ENCODE measurements at regions not wholly inside any gene's neighbourhood (a gene's known extent, or its start where the extent isn't known, plus 50 kb on each side); places are given as distances from the start of the nearest gene placed in this dataset.

DNA sequence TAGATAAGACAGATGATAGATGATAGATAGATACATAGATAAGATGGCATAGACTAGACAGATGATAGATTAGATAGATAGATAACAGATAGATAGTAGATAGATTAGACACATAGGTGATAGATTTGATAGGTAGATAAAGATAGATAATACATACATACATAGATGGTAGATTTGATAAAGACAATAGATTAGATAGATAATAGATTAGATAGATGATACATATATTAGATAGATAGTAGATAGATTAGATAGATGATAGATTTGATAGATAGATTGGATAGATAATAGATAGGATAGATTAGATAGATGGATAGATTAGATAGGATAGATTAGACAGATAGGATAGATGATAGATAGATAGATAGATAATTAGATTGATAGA, 327.6 kb downstream of the BRD1 start:
- H3K27ac ChIP-seq: no peak overlapping the region
- TF ChIP-seq, protein P1, sequence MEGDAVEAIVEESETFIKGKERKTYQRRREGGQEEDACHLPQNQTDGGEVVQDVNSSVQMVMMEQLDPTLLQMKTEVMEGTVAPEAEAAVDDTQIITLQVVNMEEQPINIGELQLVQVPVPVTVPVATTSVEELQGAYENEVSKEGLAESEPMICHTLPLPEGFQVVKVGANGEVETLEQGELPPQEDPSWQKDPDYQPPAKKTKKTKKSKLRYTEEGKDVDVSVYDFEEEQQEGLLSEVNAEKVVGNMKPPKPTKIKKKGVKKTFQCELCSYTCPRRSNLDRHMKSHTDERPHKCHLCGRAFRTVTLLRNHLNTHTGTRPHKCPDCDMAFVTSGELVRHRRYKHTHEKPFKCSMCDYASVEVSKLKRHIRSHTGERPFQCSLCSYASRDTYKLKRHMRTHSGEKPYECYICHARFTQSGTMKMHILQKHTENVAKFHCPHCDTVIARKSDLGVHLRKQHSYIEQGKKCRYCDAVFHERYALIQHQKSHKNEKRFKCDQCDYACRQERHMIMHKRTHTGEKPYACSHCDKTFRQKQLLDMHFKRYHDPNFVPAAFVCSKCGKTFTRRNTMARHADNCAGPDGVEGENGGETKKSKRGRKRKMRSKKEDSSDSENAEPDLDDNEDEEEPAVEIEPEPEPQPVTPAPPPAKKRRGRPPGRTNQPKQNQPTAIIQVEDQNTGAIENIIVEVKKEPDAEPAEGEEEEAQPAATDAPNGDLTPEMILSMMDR (conservative IDR thresholded peaks at IDR 0.05): no peak

DNA sequence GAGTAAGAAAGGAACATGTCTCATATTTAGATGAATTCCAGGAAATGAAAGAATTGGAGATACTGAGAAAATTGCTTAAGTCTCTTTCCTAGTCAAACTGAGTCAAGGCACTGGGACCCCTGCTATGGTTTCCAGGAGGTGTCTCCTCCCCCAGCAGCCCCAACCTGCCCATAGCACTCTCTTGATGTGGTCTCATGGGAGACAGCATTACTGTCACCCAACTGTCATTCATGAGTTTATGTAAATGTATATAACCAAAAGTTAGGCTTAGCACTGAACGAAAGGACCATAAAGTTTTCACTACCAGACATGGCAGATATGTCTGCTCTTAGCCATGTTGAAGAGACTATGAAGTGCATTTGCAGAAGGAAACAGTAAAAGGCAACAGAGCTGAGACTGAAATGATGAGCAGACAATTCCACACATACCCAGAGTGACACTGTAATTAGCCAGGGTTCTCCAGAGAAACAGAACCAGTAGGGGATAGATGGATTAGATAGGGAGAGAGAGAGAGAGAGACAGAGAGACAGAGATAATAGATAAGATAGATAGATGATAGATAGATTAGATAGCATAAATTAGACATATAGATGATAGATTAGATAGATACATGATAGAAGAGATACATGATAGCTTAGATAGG, 328.1 kb downstream of the BRD1 start:
- H3K27ac ChIP-seq: no peak overlapping the region
- TF ChIP-seq, protein P1 (conservative IDR thresholded peaks at IDR 0.05): no peak

DNA sequence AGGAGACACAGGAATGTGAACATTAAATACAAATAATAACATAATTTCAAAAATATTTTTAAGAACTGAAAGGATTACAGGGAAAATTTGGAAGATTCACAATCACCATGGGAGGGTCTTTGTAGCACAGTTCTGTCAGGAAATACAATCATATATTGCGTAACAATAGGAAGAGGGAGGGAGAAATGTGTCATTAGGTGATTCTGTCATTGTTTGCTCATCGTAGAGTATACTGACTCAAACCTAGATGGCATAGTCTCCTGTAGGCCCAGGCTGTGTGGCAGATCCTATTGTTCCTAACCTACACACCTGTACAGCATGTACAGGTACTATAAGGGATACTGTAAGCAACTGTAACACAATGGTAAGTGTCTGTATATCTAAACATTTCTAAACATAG, 330.4 kb downstream of the BRD1 start:
- TF ChIP-seq, protein P1 (conservative IDR thresholded peaks at IDR 0.05): no peak
- no peak overlapping the region for H3K27ac ChIP-seq

DNA sequence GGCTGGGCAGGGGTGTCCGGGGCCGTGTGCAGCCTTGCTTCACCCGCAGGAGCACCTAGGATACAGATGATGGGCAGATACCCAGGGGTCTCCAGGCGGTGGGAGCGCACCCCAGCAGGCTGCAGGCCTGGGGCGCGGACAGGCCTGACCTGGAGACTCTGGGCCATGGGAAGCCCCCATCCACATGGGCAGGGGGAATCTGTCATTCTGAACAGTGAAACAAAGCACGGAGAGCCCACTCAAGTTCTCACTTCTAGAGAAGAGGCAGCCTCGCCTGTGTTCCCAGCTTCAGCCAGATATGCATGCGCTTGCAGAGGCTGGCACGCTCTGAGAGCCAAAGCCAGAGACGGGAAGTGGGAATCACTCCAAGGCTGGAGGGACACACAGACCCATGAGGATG, 333.1 kb downstream of the BRD1 start:
- TF ChIP-seq, protein P1 (conservative IDR thresholded peaks at IDR 0.05): no peak
- no peak overlapping the region for H3K27ac ChIP-seq

DNA sequence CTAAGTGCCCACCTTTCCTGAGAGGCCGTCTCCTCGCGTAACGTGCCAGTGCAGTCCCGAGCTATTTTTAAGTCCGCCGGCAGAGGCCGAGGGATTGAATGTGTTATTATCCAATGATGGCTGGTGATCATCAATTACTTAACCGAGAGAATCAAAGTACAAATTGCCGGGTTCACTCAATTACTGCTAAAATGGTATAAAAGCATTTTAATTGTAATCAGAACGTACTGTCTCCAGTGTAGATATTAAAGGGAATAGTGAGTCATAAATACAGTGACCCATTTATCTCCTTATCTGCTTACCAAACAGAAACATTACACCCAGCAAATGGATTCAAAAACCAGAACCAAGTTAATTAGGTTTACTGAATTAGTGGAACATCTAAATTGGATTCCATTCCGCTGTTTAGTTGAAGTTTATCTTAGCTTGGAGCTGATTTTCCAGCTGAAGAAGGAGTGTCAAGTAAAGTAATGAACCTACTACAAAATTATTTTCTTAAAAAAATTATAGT, 334.9 kb downstream of the BRD1 start:
- TF ChIP-seq, protein P1 (conservative IDR thresholded peaks at IDR 0.05): no peak
- H3K27ac ChIP-seq: no peak overlapping the region

DNA sequence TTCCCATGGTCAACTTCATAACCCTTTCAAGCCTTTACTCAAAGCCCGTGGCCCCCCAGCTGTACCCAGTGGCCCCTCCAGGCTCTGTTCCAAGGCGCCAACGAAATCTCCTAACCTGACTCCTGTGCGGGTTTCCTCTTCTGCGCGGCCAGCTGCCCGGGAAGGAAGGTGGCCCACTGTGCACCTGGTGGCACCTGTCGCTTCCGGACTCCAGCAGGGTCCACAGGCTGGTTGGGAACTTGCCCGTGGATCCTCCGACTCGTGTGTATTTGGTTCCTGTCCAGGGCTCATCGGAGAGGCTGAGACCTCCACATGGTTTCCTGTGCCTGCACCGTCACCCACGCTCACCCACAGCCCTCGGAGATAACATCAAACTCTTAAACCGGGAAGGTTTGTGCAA, 335.4 kb downstream of the BRD1 start:
- no peak overlapping the region for H3K27ac ChIP-seq
- TF ChIP-seq, protein P1 (conservative IDR thresholded peaks at IDR 0.05): no peak

DNA sequence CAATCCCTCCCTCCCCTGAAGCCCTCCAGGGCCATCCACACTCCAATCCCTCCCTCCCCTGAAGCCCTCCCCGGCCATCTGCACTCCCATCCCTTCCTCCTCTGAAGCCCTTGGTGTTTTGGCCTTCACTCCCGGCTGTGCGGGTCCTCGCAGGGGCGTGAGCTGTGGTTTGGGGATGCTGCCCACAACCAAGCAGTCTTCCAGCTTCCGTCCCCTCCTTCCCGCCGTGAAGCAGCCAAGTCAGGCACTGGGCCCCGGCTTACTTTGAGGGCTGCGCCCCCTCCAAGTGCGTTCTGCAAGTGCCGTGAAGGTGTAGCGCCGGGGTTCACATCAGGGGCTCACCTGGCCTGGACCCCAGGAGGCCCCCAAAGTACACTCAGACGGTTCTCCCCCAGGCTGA, 335.9 kb downstream of the BRD1 start:
- no peak overlapping the region for H3K27ac ChIP-seq
- TF ChIP-seq, protein P1 (conservative IDR thresholded peaks at IDR 0.05): no peak

Data from VCaP (cell line).